ENCODE measurements at regions not wholly inside any gene's neighbourhood (a gene's known extent, or its start where the extent isn't known, plus 50 kb on each side); places are given as distances from the start of the nearest gene placed in this dataset.

GRCh38 chr19:56894626-56895025 lies 54.1 kb upstream of the PEG3 start:
- Histone ChIP-seq H4K20me1 (ENCODE audit: insufficient read depth) (no peaks in the 10 kb centered on the region), H3K9me2 (ENCODE audit: insufficient read depth) (no peaks in the 10 kb centered on the region), H3F3A (ENCODE audit: insufficient read depth) (no peaks in the 10 kb centered on the region), H3K9me3 (ENCODE audit: low read depth) (no peaks in the 10 kb centered on the region), H3K4me1 (ENCODE audit: insufficient read depth) (no peaks in the 10 kb centered on the region), H3K36me3 (ENCODE audit: low read depth) (no peaks in the 10 kb centered on the region), H3K9ac (no peak overlapping the region), H3K4me3 (no peak overlapping the region), H3K27me3 (replicated peaks; ENCODE audit: insufficient read depth) (no peaks in the 10 kb centered on the region), H2AFZ (no peak overlapping the region), H3K79me2 (ENCODE audit: insufficient read depth) (no peaks in the 10 kb centered on the region), H3K27ac (no peak overlapping the region), H3K4me2 (ENCODE audit: unreplicated experiment) (no peak overlapping the region)
- 33 to 50% methylated on average over 9 of the region's 9 CpGs for WGBS, 2 experiments (ENCODE audit: low coverage in 1 of 2, low lambda C conversion rate in 2 of 2, missing lambda C conversion rate in 2 of 2)
- no peak for DNase-seq
- in situ Hi-C loops (cut with MboI) = no loop called here
- TF ChIP-seq EZH2phosphoT487 (IDR thresholded peaks at IDR 0.05; ENCODE audit: insufficient read depth, low read depth) (no peak), EZH2 (IDR thresholded peaks at IDR 0.05; ENCODE audit: insufficient read depth, poor library complexity, severe bottlenecking) (no peak)

DNA sequence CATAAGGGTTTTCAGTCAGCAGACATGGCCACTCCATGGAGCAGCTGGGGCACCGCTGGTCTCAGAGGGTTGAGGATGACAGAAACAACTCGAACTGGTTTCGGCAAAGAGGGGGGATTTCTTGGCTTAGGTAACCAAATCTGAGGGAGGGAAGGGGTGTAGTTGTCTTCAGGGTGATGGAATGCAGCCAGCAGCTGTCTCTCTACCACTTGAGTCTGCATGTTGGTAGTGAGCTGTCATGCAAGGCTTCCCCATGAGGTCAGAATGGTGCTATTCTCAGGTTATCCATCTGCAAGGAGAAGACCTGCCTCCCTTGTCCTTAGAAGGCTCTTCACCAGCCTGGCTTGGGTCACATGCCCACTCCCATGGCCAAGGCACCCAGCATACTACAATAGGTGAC lies 55.6 kb upstream of the PEG3 start:
- no peaks in the 10 kb centered on the region for H3K9me2 ChIP-seq (ENCODE audit: insufficient read depth)
- DNase-seq = no peak
- no peaks in the 10 kb centered on the region for H3K79me2 ChIP-seq (ENCODE audit: insufficient read depth)
- H3K27ac ChIP-seq = no peak overlapping the region
- H2AFZ ChIP-seq = no peak overlapping the region
- no peaks in the 10 kb centered on the region for H3F3A ChIP-seq (ENCODE audit: insufficient read depth)
- no peaks in the 10 kb centered on the region for H3K36me3 ChIP-seq (ENCODE audit: low read depth)
- WGBS, 2 experiments (ENCODE audit: low coverage in 1 of 2, low lambda C conversion rate in 2 of 2, missing lambda C conversion rate in 2 of 2) = 25 to 31% methylated on average over 3 of the region's 3 CpGs
- H4K20me1 ChIP-seq (ENCODE audit: insufficient read depth) = no peaks in the 10 kb centered on the region
- no peak overlapping the region for H3K9ac ChIP-seq
- TF ChIP-seq EZH2 (IDR thresholded peaks at IDR 0.05; ENCODE audit: insufficient read depth, poor library complexity, severe bottlenecking) (no peak), EZH2phosphoT487 (IDR thresholded peaks at IDR 0.05; ENCODE audit: insufficient read depth, low read depth) (no peak)
- no peaks in the 10 kb centered on the region for H3K9me3 ChIP-seq (ENCODE audit: low read depth)
- no peak overlapping the region for H3K4me3 ChIP-seq
- in situ Hi-C loops (cut with MboI) = no loop called here
- no peak overlapping the region for H3K4me2 ChIP-seq (ENCODE audit: unreplicated experiment)
- H3K4me1 ChIP-seq (ENCODE audit: insufficient read depth) = no peaks in the 10 kb centered on the region
- H3K27me3 ChIP-seq (replicated peaks; ENCODE audit: insufficient read depth) = no peaks in the 10 kb centered on the region

DNA sequence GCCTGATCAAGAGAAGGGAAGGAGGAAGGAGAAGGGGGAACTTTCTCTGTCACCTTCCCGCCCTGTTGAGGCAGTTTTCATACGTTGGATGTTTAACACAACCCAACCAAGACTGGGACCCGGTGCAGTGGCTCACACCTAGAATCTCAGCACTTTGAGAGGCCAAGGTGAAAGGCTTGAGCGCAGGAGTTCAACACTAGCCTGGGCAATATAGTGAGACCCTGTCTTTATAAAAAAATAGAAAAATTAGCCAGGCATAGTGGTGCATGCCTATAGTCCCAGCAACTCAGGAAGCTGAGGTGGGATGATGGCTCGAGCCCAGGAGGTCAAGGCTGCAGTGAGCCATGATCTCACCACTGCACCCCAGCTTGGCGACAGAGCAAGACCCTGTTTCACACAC lies 59.4 kb upstream of the PEG3 start:
- H2AFZ ChIP-seq = no peak overlapping the region
- H3K79me2 ChIP-seq (ENCODE audit: insufficient read depth) = no peaks in the 10 kb centered on the region
- H3K27me3 ChIP-seq (replicated peaks; ENCODE audit: insufficient read depth) = no peaks in the 10 kb centered on the region
- H4K20me1 ChIP-seq (ENCODE audit: insufficient read depth) = no peaks in the 10 kb centered on the region
- no peak overlapping the region for H3K4me3 ChIP-seq
- 20 to 22% methylated on average over 6 of the region's 6 CpGs for WGBS, 2 experiments (ENCODE audit: low coverage in 1 of 2, low lambda C conversion rate in 2 of 2, missing lambda C conversion rate in 2 of 2)
- no peak for TF ChIP-seq EZH2 (IDR thresholded peaks at IDR 0.05; ENCODE audit: insufficient read depth, poor library complexity, severe bottlenecking)
- no peak for TF ChIP-seq EZH2phosphoT487 (IDR thresholded peaks at IDR 0.05; ENCODE audit: insufficient read depth, low read depth)
- DNase-seq = no peak
- H3K9me3 ChIP-seq (ENCODE audit: low read depth) = no peaks in the 10 kb centered on the region
- no peak overlapping the region for H3K27ac ChIP-seq
- in situ Hi-C loops (cut with MboI) = no loop called here
- no peak overlapping the region for H3K4me2 ChIP-seq (ENCODE audit: unreplicated experiment)
- H3K36me3 ChIP-seq (ENCODE audit: low read depth) = no peaks in the 10 kb centered on the region
- no peaks in the 10 kb centered on the region for H3K4me1 ChIP-seq (ENCODE audit: insufficient read depth)
- no peak overlapping the region for H3K9ac ChIP-seq
- H3F3A ChIP-seq (ENCODE audit: insufficient read depth) = no peaks in the 10 kb centered on the region
- no peaks in the 10 kb centered on the region for H3K9me2 ChIP-seq (ENCODE audit: insufficient read depth)

DNA sequence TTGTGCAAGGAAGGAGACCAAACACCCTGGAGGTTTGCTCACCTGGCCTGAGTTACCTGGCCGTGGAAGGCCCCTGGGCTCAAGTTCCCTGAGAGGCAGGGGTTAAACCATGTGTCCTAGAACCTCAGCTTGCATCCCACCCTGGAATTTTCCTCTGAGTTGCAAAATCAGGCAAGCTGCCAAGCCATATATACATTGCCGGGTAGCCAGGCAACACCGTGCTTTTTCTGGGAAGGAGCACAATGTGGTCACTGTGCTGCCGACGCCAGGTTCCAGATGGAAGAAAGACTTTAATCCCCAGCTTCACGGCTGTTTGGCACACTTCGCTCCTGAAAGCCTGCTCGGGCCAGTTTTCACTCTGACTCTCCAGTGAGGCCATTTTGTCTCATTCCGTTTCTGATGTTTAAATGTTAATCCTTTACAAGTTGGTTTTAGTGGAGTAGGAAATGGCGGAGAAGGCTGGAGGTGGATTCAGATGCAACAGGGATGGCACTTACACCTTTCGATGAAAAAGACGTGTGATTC lies 60.1 kb upstream of the PEG3 start:
- no peaks in the 10 kb centered on the region for H3K4me1 ChIP-seq (ENCODE audit: insufficient read depth)
- H3K4me3 ChIP-seq = no peak overlapping the region
- no peak overlapping the region for H3K4me2 ChIP-seq (ENCODE audit: unreplicated experiment)
- H3K27me3 ChIP-seq (replicated peaks; ENCODE audit: insufficient read depth) = no peaks in the 10 kb centered on the region
- H2AFZ ChIP-seq = no peak overlapping the region
- in situ Hi-C loops (cut with MboI) = no loop called here
- no peaks in the 10 kb centered on the region for H3K9me2 ChIP-seq (ENCODE audit: insufficient read depth)
- no peaks in the 10 kb centered on the region for H3K36me3 ChIP-seq (ENCODE audit: low read depth)
- TF ChIP-seq EZH2 (IDR thresholded peaks at IDR 0.05; ENCODE audit: insufficient read depth, poor library complexity, severe bottlenecking) (no peak), EZH2phosphoT487 (IDR thresholded peaks at IDR 0.05; ENCODE audit: insufficient read depth, low read depth) (no peak)
- H3K27ac ChIP-seq = no peak overlapping the region
- no peaks in the 10 kb centered on the region for H3K9me3 ChIP-seq (ENCODE audit: low read depth)
- H4K20me1 ChIP-seq (ENCODE audit: insufficient read depth) = no peaks in the 10 kb centered on the region
- no peak for DNase-seq
- H3K9ac ChIP-seq = no peak overlapping the region
- no peaks in the 10 kb centered on the region for H3K79me2 ChIP-seq (ENCODE audit: insufficient read depth)
- no peaks in the 10 kb centered on the region for H3F3A ChIP-seq (ENCODE audit: insufficient read depth)
- 8 to 10% methylated on average over 12 of the region's 12 CpGs for WGBS, 2 experiments (ENCODE audit: low coverage in 1 of 2, low lambda C conversion rate in 2 of 2, missing lambda C conversion rate in 2 of 2)

DNA sequence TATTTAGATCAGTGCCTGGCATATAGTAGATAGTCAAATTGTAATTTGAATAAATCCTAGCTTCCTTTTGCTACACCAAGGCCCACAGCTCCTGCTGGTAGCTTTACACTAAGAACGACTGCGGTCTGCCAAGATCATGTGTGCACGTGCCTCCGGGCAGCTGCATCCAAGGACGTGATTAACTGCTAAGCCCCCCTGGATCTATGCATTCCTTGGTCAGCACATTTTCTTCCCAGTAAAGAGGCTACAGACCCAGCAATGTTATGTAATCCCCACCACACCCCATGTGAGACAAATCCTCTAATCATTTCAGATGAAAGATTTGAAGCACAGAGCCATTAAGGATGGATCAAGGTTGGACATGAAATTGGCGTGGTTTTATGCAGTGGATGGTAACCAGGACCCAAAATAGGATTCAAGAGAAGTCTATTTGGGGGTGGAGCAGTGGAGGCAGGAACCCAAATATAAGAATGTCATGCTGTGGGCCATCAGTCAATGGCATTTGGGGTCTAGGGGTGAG lies 65.2 kb upstream of the PEG3 start:
- no peaks in the 10 kb centered on the region for H4K20me1 ChIP-seq (ENCODE audit: insufficient read depth)
- H3F3A ChIP-seq (ENCODE audit: insufficient read depth) = no peaks in the 10 kb centered on the region
- H3K4me2 ChIP-seq (ENCODE audit: unreplicated experiment) = no peak overlapping the region
- no peaks in the 10 kb centered on the region for H3K27me3 ChIP-seq (replicated peaks; ENCODE audit: insufficient read depth)
- H3K9ac ChIP-seq = no peak overlapping the region
- no peaks in the 10 kb centered on the region for H3K36me3 ChIP-seq (ENCODE audit: low read depth)
- WGBS, 2 experiments (ENCODE audit: low coverage in 1 of 2, low lambda C conversion rate in 2 of 2, missing lambda C conversion rate in 2 of 2) = 10% methylated on average over 6 of the region's 6 CpGs
- no peak for TF ChIP-seq EZH2 (IDR thresholded peaks at IDR 0.05; ENCODE audit: insufficient read depth, poor library complexity, severe bottlenecking)
- no peak for TF ChIP-seq EZH2phosphoT487 (IDR thresholded peaks at IDR 0.05; ENCODE audit: insufficient read depth, low read depth)
- H3K9me3 ChIP-seq (ENCODE audit: low read depth) = no peaks in the 10 kb centered on the region
- H2AFZ ChIP-seq = no peak overlapping the region
- H3K27ac ChIP-seq = no peak overlapping the region
- H3K4me1 ChIP-seq (ENCODE audit: insufficient read depth) = no peaks in the 10 kb centered on the region
- no peaks in the 10 kb centered on the region for H3K9me2 ChIP-seq (ENCODE audit: insufficient read depth)
- DNase-seq = no peak
- no peaks in the 10 kb centered on the region for H3K79me2 ChIP-seq (ENCODE audit: insufficient read depth)
- H3K4me3 ChIP-seq = no peak overlapping the region
- in situ Hi-C loops (cut with MboI) = no loop called here

All from GM23248 (cell line).